Panc1 (cell line): ENCODE measurements at regions not wholly inside any gene's neighbourhood (a gene's known extent, or its start where the extent isn't known, plus 50 kb on each side); places are given as distances from the start of the nearest gene placed in this dataset.

Source experiments
- CTCF ChIP-seq: fragments of 450-650 bp; IDR thresholded peaks from 2 replicates; pipeline ENCODE4 v1.5.1; 2017; ENCODE audit warnings: mild to moderate bottlenecking
- TF ChIP-seq, protein P1 (sequence below), 2 experiments: IDR thresholded peaks; 2 replicates each; pipeline ENCODE4 v1.6.1; 2011 to 2012; ENCODE audit warnings: low read depth in 2 of 2, control low read depth in 1 of 2, low read length in 1 of 2, mild to moderate bottlenecking in 1 of 2, moderate library complexity in 1 of 2; ENCODE audit not compliant: insufficient read depth in 1 of 2

DNA sequence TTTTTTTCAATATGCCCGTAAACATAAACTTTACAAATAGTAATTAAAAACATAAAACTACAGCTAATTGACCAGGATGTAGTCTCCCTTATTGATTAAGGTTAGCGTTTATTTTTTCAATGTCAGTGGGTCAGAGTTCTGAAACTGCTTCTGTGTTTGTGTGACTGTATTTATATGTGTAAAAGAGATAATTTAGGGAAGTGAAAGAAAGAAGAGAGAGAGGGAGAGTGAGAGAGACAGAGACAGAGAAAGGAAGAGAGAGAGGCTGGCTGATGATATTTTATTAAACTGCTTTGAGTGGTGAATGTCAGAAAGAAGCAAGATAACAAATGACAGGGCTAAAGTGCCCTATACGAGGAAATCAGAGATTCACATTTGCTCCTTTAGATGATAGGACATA is 266.1 kb upstream of the PTCHD4 start:
- TF ChIP-seq, protein P1, sequence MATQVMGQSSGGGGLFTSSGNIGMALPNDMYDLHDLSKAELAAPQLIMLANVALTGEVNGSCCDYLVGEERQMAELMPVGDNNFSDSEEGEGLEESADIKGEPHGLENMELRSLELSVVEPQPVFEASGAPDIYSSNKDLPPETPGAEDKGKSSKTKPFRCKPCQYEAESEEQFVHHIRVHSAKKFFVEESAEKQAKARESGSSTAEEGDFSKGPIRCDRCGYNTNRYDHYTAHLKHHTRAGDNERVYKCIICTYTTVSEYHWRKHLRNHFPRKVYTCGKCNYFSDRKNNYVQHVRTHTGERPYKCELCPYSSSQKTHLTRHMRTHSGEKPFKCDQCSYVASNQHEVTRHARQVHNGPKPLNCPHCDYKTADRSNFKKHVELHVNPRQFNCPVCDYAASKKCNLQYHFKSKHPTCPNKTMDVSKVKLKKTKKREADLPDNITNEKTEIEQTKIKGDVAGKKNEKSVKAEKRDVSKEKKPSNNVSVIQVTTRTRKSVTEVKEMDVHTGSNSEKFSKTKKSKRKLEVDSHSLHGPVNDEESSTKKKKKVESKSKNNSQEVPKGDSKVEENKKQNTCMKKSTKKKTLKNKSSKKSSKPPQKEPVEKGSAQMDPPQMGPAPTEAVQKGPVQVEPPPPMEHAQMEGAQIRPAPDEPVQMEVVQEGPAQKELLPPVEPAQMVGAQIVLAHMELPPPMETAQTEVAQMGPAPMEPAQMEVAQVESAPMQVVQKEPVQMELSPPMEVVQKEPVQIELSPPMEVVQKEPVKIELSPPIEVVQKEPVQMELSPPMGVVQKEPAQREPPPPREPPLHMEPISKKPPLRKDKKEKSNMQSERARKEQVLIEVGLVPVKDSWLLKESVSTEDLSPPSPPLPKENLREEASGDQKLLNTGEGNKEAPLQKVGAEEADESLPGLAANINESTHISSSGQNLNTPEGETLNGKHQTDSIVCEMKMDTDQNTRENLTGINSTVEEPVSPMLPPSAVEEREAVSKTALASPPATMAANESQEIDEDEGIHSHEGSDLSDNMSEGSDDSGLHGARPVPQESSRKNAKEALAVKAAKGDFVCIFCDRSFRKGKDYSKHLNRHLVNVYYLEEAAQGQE (IDR thresholded peaks at IDR 0.05; ENCODE audit: insufficient read depth in 1 of 2, low read depth in 2 of 2, low read length in 1 of 2): no peak
- no peak for TF ChIP-seq CTCF
